PC-3 (cell line): ENCODE measurements at regions not wholly inside any gene's neighbourhood (a gene's known extent, or its start where the extent isn't known, plus 50 kb on each side); places are given as distances from the start of the nearest gene placed in this dataset.
"Not testable (repeated sequence)": the region's sequence is repeated elsewhere in the genome, so short reads cannot be mapped to it uniquely, and the experiment has no call there.

ENCODE experiments used
- ATAC-seq: fragments of 200-7000 bp; cut with Tn5 transposase; 2 replicates; pipeline ENCODE4 v1.9.1; 2020; ENCODE audit warnings: mild to moderate bottlenecking, moderate library complexity
- BruUV-seq: library from RNA; stranded (reverse); fragments of 400-500 nt; replicated peaks from 2 replicates; lab custom pipeline; 2021; lab: Mats Ljungman, UMichigan
- CTCF ChIA-PET: fragments of 300-600 bp; sonication (Branson Sonifier 250); formaldehyde crosslinking; loops from one replicate; lab custom pipeline; 2022; ENCODE audit warnings: antibody characterized with exemption; lab: Charles Lee
- POLR2A ChIA-PET: fragments of 300-600 bp; sonication (Branson Sonifier 250); formaldehyde crosslinking; loops from one replicate; lab custom pipeline; 2022; ENCODE audit warnings: antibody characterized with exemption; ENCODE audit not compliant: unreplicated experiment; lab: Charles Lee
- DNase-seq: peaks from one replicate; pipeline ENCODE4 v3.0.0-alpha.2; 2015
- H2AFZ ChIP-seq: fragments of 300-600 bp; sonication (generic); 2 replicates; pipeline ENCODE4 v1.6.0; 2016; ENCODE audit warnings: antibody characterized with exemption, low read length
- H3F3A ChIP-seq: fragments of 300-600 bp; sonication (generic); one replicate; pipeline ENCODE4 v1.6.0; 2017; ENCODE audit warnings: antibody characterized with exemption, low read length, control low read depth, mild to moderate bottlenecking; ENCODE audit not compliant: unreplicated experiment
- H3K27ac ChIP-seq: fragments of 300-600 bp; sonication (generic); 2 replicates; pipeline ENCODE4 v1.5.1; 2016; ENCODE audit warnings: mild to moderate bottlenecking, low read length
- H3K27me3 ChIP-seq: fragments of 300-600 bp; sonication (generic); 2 replicates; pipeline ENCODE4 v1.6.1; 2016; ENCODE audit warnings: low read length, mixed read lengths
- H3K36me3 ChIP-seq: fragments of 300-600 bp; sonication (generic); 2 replicates; pipeline ENCODE4 v1.6.1; 2016; ENCODE audit warnings: low read depth, mixed run types, low read length, mixed read lengths
- H3K4me1 ChIP-seq: fragments of 300-600 bp; sonication (generic); 2 replicates; pipeline ENCODE4 v1.5.1; 2016; ENCODE audit warnings: low read length; ENCODE audit not compliant: insufficient read depth
- H3K4me2 ChIP-seq: fragments of 300-600 bp; sonication (generic); 2 replicates; pipeline ENCODE4 v1.6.0; 2016; ENCODE audit warnings: low read length
- H3K4me3 ChIP-seq: fragments of 300-600 bp; sonication (generic); 2 replicates; pipeline ENCODE4 v1.5.1; 2016; ENCODE audit warnings: mild to moderate bottlenecking, low read length, mixed read lengths
- H3K79me2 ChIP-seq: fragments of 300-600 bp; sonication (generic); 2 replicates; pipeline ENCODE4 v1.6.1; 2017; ENCODE audit warnings: low read length, mixed read lengths
- H3K9ac ChIP-seq: fragments of 300-600 bp; sonication (generic); 2 replicates; pipeline ENCODE4 v1.6.0; 2016; ENCODE audit warnings: mild to moderate bottlenecking, low read length
- H3K9me2 ChIP-seq: fragments of 300-600 bp; sonication (generic); replicated peaks from 2 replicates; pipeline ENCODE4 v1.6.1; 2016; ENCODE audit warnings: mixed run types, low read length, mixed read lengths
- H3K9me3 ChIP-seq: fragments of 300-600 bp; sonication (generic); 2 replicates; pipeline ENCODE4 v1.6.1; 2016; ENCODE audit warnings: low read length, mixed read lengths
- H4K20me1 ChIP-seq: fragments of 300-600 bp; sonication (generic); 2 replicates; pipeline ENCODE4 v1.6.1; 2016; ENCODE audit warnings: low read length, mixed read lengths
- EZH2 ChIP-seq: fragments of 300-600 bp; sonication (generic); IDR thresholded peaks from one replicate; pipeline ENCODE4 v1.6.1; 2017; ENCODE audit warnings: antibody characterized with exemption, mild to moderate bottlenecking, low read length; ENCODE audit not compliant: unreplicated experiment
- EZH2phosphoT487 ChIP-seq: fragments of 300-600 bp; sonication (generic); IDR thresholded peaks from 2 replicates; pipeline ENCODE4 v1.6.1; 2018; ENCODE audit warnings: mild to moderate bottlenecking, antibody characterized with exemption, low read length, borderline replicate concordance
- intact Hi-C: fragments of 100-400 bp; cut with micrococcal nuclease; formaldehyde crosslinking; loops from 2 replicates; pipeline ENCODE4 v1.9.0; 2023
- TF ChIP-seq, protein P1 (sequence below): fragments of 300-600 bp; sonication (generic); conservative IDR thresholded peaks from 2 replicates; pipeline ENCODE4 v1.5.1; 2017; ENCODE audit warnings: antibody characterized with exemption, low read depth, mild to moderate bottlenecking, low read length

DNA sequence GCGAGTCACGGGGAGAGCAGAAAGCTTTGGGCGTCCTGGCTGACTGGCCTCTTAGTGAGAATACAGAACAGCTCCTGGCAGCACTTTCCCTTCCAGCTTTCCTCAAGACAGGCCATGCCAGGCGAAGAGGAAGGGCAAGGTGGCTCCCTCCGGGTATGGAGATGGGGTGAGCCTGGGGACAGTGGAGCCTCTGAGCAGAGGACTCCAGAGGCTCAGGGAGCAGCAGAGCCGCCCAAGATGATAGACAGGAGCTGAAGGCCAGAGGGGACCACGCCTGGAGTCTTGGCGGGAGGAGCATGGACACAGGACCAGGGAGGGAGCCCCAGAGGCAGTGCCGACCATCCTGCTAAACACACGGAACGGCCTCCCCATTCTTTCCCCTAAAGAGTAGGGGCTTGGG lies 229.1 kb downstream of the TM9SF2 start:
- Histone ChIP-seq H2AFZ (no peak overlapping the region), H3K4me3 (no peak overlapping the region), H3K27me3 (no peaks in the 10 kb centered on the region), H4K20me1 (no peaks in the 10 kb centered on the region), H3K9me2 (no peaks in the 10 kb centered on the region), H3K27ac (no peak overlapping the region), H3K9ac (no peak overlapping the region), H3K4me2 (no peak overlapping the region), H3K36me3 (no peaks in the 10 kb centered on the region), H3K79me2 (no peaks in the 10 kb centered on the region), H3K4me1 (no peaks in the 10 kb centered on the region), H3K9me3 (no peaks in the 10 kb centered on the region), H3F3A (no peaks in the 10 kb centered on the region)
- no TSS peak for BruUV-seq
- ChIA-PET POLR2A (no interaction called here), CTCF (no interaction called here)
- DNase-seq (no peak), ATAC-seq (no peak)
- intact Hi-C loops = no loop called here
- no peak for TF ChIP-seq EZH2
- TF ChIP-seq, protein P1, sequence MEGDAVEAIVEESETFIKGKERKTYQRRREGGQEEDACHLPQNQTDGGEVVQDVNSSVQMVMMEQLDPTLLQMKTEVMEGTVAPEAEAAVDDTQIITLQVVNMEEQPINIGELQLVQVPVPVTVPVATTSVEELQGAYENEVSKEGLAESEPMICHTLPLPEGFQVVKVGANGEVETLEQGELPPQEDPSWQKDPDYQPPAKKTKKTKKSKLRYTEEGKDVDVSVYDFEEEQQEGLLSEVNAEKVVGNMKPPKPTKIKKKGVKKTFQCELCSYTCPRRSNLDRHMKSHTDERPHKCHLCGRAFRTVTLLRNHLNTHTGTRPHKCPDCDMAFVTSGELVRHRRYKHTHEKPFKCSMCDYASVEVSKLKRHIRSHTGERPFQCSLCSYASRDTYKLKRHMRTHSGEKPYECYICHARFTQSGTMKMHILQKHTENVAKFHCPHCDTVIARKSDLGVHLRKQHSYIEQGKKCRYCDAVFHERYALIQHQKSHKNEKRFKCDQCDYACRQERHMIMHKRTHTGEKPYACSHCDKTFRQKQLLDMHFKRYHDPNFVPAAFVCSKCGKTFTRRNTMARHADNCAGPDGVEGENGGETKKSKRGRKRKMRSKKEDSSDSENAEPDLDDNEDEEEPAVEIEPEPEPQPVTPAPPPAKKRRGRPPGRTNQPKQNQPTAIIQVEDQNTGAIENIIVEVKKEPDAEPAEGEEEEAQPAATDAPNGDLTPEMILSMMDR = no peak
- no peak for TF ChIP-seq EZH2phosphoT487

DNA sequence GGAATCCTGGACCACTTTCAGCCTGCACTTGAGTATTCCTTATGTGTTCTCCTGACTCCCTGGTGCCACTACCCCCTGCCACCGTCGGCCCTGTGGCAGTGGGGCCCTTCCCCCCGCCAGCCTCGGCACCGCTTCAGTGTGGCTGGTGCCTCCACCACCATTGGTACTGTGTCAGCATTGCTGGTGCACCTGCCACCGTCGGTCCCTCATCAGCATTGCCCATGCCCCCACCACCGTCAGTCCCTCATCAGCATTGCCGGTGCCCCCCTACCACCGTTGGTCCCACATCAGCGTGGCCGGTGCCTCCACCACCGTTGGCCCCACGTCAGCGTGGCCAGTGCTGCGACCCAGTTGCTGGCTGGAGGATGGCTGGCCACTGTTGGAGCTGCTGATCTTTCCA lies 228.5 kb downstream of the TM9SF2 start:
- H3K9me3 ChIP-seq = no peaks in the 10 kb centered on the region
- no peak overlapping the region for H3K9ac ChIP-seq
- H3K9me2 ChIP-seq = no peaks in the 10 kb centered on the region
- H3K4me1 ChIP-seq = no peaks in the 10 kb centered on the region
- intact Hi-C loops = no loop called here
- no peak overlapping the region for H3K27ac ChIP-seq
- H3F3A ChIP-seq = no peaks in the 10 kb centered on the region
- H3K4me3 ChIP-seq = no peak overlapping the region
- no peaks in the 10 kb centered on the region for H3K36me3 ChIP-seq
- no peaks in the 10 kb centered on the region for H3K79me2 ChIP-seq
- no peak overlapping the region for H3K4me2 ChIP-seq
- H3K27me3 ChIP-seq = no peaks in the 10 kb centered on the region
- CTCF ChIA-PET = no interaction called here
- BruUV-seq = no TSS peak
- POLR2A ChIA-PET = no interaction called here
- DNase-seq (no peak), ATAC-seq (no peak)
- no peaks in the 10 kb centered on the region for H4K20me1 ChIP-seq
- TF ChIP-seq EZH2phosphoT487 (no peak), EZH2 (no peak)
- TF ChIP-seq, protein P1 = no peak
- no peak overlapping the region for H2AFZ ChIP-seq

DNA sequence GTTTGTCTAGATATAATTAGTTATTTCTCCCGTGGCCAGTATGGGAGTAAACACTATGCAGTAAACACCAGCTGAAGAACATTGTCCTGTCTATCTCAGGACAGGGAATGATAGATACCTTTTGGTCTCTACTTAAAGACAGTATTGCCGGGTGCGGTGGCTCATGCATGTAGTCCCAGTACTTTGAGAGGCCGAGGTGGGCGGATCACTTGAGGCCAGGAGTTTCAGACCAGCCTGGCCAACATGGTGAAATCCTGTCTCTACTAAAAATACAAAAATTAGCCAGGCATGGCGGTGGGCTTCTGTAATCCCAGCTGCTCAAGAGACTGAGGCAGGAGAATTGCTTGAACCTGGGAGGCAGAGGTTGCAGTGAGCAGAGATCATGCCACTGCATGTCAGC lies 226.4 kb downstream of the TM9SF2 start:
- H3K9ac ChIP-seq, intact Hi-C loops: not testable (repeated sequence)

More for the DNA sequence above, 226.4 kb downstream of the TM9SF2 start:
- H3K4me3 ChIP-seq, CTCF ChIA-PET, POLR2A ChIA-PET, H3K4me2 ChIP-seq, DNase-seq, H2AFZ ChIP-seq, BruUV-seq, H3K79me2 ChIP-seq, H3K36me3 ChIP-seq, H3K9me3 ChIP-seq, ATAC-seq, H3K27me3 ChIP-seq, H4K20me1 ChIP-seq, H3F3A ChIP-seq, H3K27ac ChIP-seq, H3K4me1 ChIP-seq, H3K9me2 ChIP-seq: not testable (repeated sequence)
